Stomach (tissue), 8 donors: ENCODE measurements at regions not wholly inside any gene's neighbourhood (a gene's known extent, or its start where the extent isn't known, plus 50 kb on each side); places are given as distances from the start of the nearest gene placed in this dataset.

Source experiments
- DNase-seq, 2 donors: peaks; one replicate each; pipeline versions ENCODE4 v3.0.0 to v3.0.0-alpha.2; 2013 to 2019
- H3K27ac ChIP-seq, 5 donors: fragments of 200-600 bp in 4 of 5; sonication (generic) in 4 of 5; one replicate each; pipeline ENCODE4 v1.5.1; 2013 to 2019; ENCODE audit warnings: mild to moderate bottlenecking in 1 of 5, moderate library complexity in 1 of 5
- H3K27me3 ChIP-seq, 3 donors: fragments of 200-600 bp; sonication (generic); one replicate each; pipeline ENCODE4 v1.5.1; 2017 to 2019; ENCODE audit warnings: mixed run types in 1 of 3
- H3K36me3 ChIP-seq, 4 donors: fragments of 200-600 bp; sonication (generic); 1 replicate in 3 of 4; 2 replicates in 1 of 4; pipeline ENCODE4 v1.5.1; 2016 to 2019
- H3K4me1 ChIP-seq, 4 donors: fragments of 200-600 bp; sonication (generic); one replicate each; pipeline ENCODE4 v1.5.1; 2016 to 2019
- H3K4me3 ChIP-seq, 4 donors: fragments of 200-600 bp; sonication (generic) in 3 of 4; one replicate each; pipeline ENCODE4 v1.5.1; 2016 to 2019; ENCODE audit warnings: mild to moderate bottlenecking in 1 of 4
- H3K9me3 ChIP-seq, 4 donors: fragments of 200-600 bp; sonication (generic); one replicate each; pipeline ENCODE4 v1.5.1; 2016 to 2019
- CTCF ChIP-seq, 7 experiments: fragments of 450-650 bp in 4 of 7; fragments of 200-600 bp in 3 of 7; sonication (generic) in 3 of 7; IDR thresholded peaks; one replicate each; pipeline ENCODE4 v1.5.1; 2016 to 2019; ENCODE audit warnings: antibody characterized with exemption in 7 of 7, control low read depth in 2 of 7, mild to moderate bottlenecking in 1 of 7
- EP300 ChIP-seq: sonication (generic); formaldehyde crosslinking; IDR thresholded peaks from one replicate; pipeline ENCODE4 v1.6.1; 2017; ENCODE audit warnings: antibody characterized with exemption
- POLR2A ChIP-seq, 4 donors: fragments of 450-650 bp; IDR thresholded peaks; one replicate each; pipeline ENCODE4 v1.6.1; 2016; ENCODE audit warnings: antibody characterized with exemption in 4 of 4, control low read depth in 2 of 4, mild to moderate bottlenecking in 1 of 4, moderate library complexity in 1 of 4
- POLR2AphosphoS5 ChIP-seq, 3 donors: sonication (generic); formaldehyde crosslinking; IDR thresholded peaks; one replicate each; pipeline ENCODE4 v1.6.1; 2016; ENCODE audit warnings: antibody characterized with exemption in 3 of 3
- WGBS, 5 donors: extraction: QIAGEN DNeasy Blood & Tissue Kit in 3 of 5; methylation state at CpG; one replicate each; pipeline versions ENCODE4 v1.1.5 to v1.1.7; 2013 to 2018; 5-methylcytosine and 5-hydroxymethylcytosine counted together
- intact Hi-C: fragments of 100-400 bp; cut with DNase I; formaldehyde crosslinking; loops from one replicate; pipeline ENCODE4 v1.15.1; 2023; ENCODE audit warnings: low total_unique reads
- donor health status: healthy with polysubstance abuse.
- donor health status: Bipolar disorder and iron deficiency.
- donor health status: healthy.

- Histone ChIP-seq H3K36me3 (no peaks in the 10 kb centered on the region), H3K4me1 (peaks cover 67 to 100% (median 76%) of the 10 kb centered on the region in 4 donors), H3K27ac (peak overlapping the region; percentile 13 to 95 (median 91)), H3K9me3 (no peaks in the 10 kb centered on the region), H3K4me3 (no peak overlapping the region), H3K27me3 (no peaks in the 10 kb centered on the region)
- intact Hi-C loops, result no loop called here
- TF ChIP-seq EP300, result no peak
- TF ChIP-seq POLR2AphosphoS5 (IDR thresholded peaks at IDR 0.05), result peak in 2 of 3 donors; percentile 66 to 82
- WGBS, 5 donors, result 68 to 74% (median 72%) methylated on average over 11 of the region's 11 CpGs
- peak in 1 of 2 donors; percentile 68 for DNase-seq
Observed at GRCh38 chr1:234975122-234975940, 153.3 kb downstream of the TOMM20 start.

- TF ChIP-seq CTCF (IDR thresholded peaks at IDR 0.05) (no peak), POLR2A (IDR thresholded peaks at IDR 0.05) (no peak), EP300 (no peak), POLR2AphosphoS5 (IDR thresholded peaks at IDR 0.05) (no peak)
- intact Hi-C loops, result no loop called here
- Histone ChIP-seq H3K27me3 (no peaks in the 10 kb centered on the region), H3K4me1 (peaks cover 65 to 100% (median 76%) of the 10 kb centered on the region in 4 donors), H3K9me3 (no peaks in the 10 kb centered on the region), H3K27ac (peak overlapping the region; percentile 58 to 92 (median 91)), H3K36me3 (no peaks in the 10 kb centered on the region), H3K4me3 (no peak overlapping the region)
- 31 to 63% (median 49%) methylated on average over 10 of the region's 10 CpGs for WGBS, 5 donors
- peak in 1 of 2 donors; percentile 32 for DNase-seq
Observed at GRCh38 chr1:234973426-234974250, 155.0 kb downstream of the TOMM20 start.

- Histone ChIP-seq H3K4me3 (no peak overlapping the region), H3K27me3 (no peaks in the 10 kb centered on the region), H3K27ac (peak overlapping the region in 4 of 5 donors; percentile 89 to 92 (median 92)), H3K4me1 (peaks cover 55 to 95% (median 68%) of the 10 kb centered on the region in 4 donors), H3K36me3 (no peaks in the 10 kb centered on the region), H3K9me3 (no peaks in the 10 kb centered on the region)
- DNase-seq, result peak in 1 of 2 donors; percentile 56
- intact Hi-C loops, result no loop called here
- 78 to 88% (median 86%) methylated on average over 18 to 19 of the region's 19 CpGs for WGBS, 5 donors
- TF ChIP-seq EP300, result no peak
- no peak for TF ChIP-seq POLR2AphosphoS5 (IDR thresholded peaks at IDR 0.05)
- TF ChIP-seq POLR2A (IDR thresholded peaks at IDR 0.05), result no peak
- TF ChIP-seq CTCF (IDR thresholded peaks at IDR 0.05), result no peak
Observed at GRCh38 chr1:234972411-234973191, 156.0 kb downstream of the TOMM20 start.

GRCh38 chr1:234971586-234972297, 156.9 kb downstream of the TOMM20 start:
- Histone ChIP-seq H3K4me3 (no peak overlapping the region), H3K36me3 (no peaks in the 10 kb centered on the region), H3K27ac (peak overlapping the region; percentile 81 to 92 (median 91)), H3K9me3 (no peaks in the 10 kb centered on the region), H3K27me3 (no peaks in the 10 kb centered on the region), H3K4me1 (peaks cover 52 to 87% (median 63%) of the 10 kb centered on the region in 4 donors)
- WGBS, 5 donors, result 61 to 71% (median 67%) methylated on average over 9 of the region's 9 CpGs
- TF ChIP-seq POLR2A (IDR thresholded peaks at IDR 0.05), result no peak
- TF ChIP-seq POLR2AphosphoS5 (IDR thresholded peaks at IDR 0.05), result no peak
- TF ChIP-seq EP300, result no peak
- no peak for TF ChIP-seq CTCF (IDR thresholded peaks at IDR 0.05)
- peak in 1 of 2 donors; percentile 35 for DNase-seq
- intact Hi-C loops, result no loop called here
